HG02588 (cell line): ENCODE measurements at regions not wholly inside any gene's neighbourhood (a gene's known extent, or its start where the extent isn't known, plus 50 kb on each side); places are given as distances from the start of the nearest gene placed in this dataset.

ENCODE experiments used
- ATAC-seq: cut with Tn5 transposase; IDR thresholded peaks from one replicate; pipeline ENCODE4 v1.9.1; 2021; ENCODE audit warnings: mild to moderate bottlenecking, moderate library complexity; ENCODE audit not compliant: unreplicated experiment

- no peak for ATAC-seq
Measured at GRCh38 chr9:119775410-119775809, 406.2 kb upstream of the BRINP1 start.

GRCh38 chr9:119773823-119774222 lies 404.6 kb upstream of the BRINP1 start:
- ATAC-seq: no peak

- no peak for ATAC-seq
Measured at GRCh38 chr9:119771341-119771740, 402.1 kb upstream of the BRINP1 start.

- ATAC-seq: no peak
Measured at GRCh38 chr9:119768266-119768665, 399.0 kb upstream of the BRINP1 start.

- no peak for ATAC-seq
Measured at GRCh38 chr9:119765632-119766175, 396.5 kb upstream of the BRINP1 start.

GRCh38 chr9:119763260-119763659 lies 394.0 kb upstream of the BRINP1 start:
- no peak for ATAC-seq

- ATAC-seq: no peak
Measured at GRCh38 chr9:119761812-119762211, 392.6 kb upstream of the BRINP1 start.

GRCh38 chr9:119758990-119759389 lies 389.8 kb upstream of the BRINP1 start:
- ATAC-seq: no peak

- no peak for ATAC-seq
Measured at GRCh38 chr9:119758241-119758640, 389.0 kb upstream of the BRINP1 start.

GRCh38 chr9:119739476-119739875 lies 370.2 kb upstream of the BRINP1 start:
- no peak for ATAC-seq

- ATAC-seq: peak; percentile 99
Measured at GRCh38 chr9:119736491-119737454, 367.5 kb upstream of the BRINP1 start.

- ATAC-seq: no peak
Measured at GRCh38 chr9:119727988-119728387, 358.8 kb upstream of the BRINP1 start.

- no peak for ATAC-seq
Measured at GRCh38 chr9:119726035-119726434, 356.8 kb upstream of the BRINP1 start.

- ATAC-seq: no peak
Measured at GRCh38 chr9:119722384-119722783, 353.1 kb upstream of the BRINP1 start.

- ATAC-seq: no peak
Measured at GRCh38 chr9:119712325-119712724, 343.1 kb upstream of the BRINP1 start.

GRCh38 chr9:119709431-119709830 lies 340.2 kb upstream of the BRINP1 start:
- ATAC-seq: no peak

GRCh38 chr9:119707228-119707845 lies 338.1 kb upstream of the BRINP1 start:
- no peak for ATAC-seq

- no peak for ATAC-seq
Measured at GRCh38 chr9:119701651-119702050, 332.4 kb upstream of the BRINP1 start.

GRCh38 chr9:119698535-119698934 lies 329.3 kb upstream of the BRINP1 start:
- no peak for ATAC-seq

GRCh38 chr9:119697996-119698395 lies 328.8 kb upstream of the BRINP1 start:
- ATAC-seq: no peak

- no peak for ATAC-seq
Measured at GRCh38 chr9:119689879-119690278, 320.6 kb upstream of the BRINP1 start.

GRCh38 chr9:119688547-119688946 lies 319.3 kb upstream of the BRINP1 start:
- ATAC-seq: no peak
